HG02852 (cell line): ENCODE measurements at regions not wholly inside any gene's neighbourhood (a gene's known extent, or its start where the extent isn't known, plus 50 kb on each side); places are given as distances from the start of the nearest gene placed in this dataset.
A peak's percentile ranks its signal among the peaks of the same experiment; 100 is the strongest.
"Not testable (repeated sequence)": the region's sequence is repeated elsewhere in the genome, so short reads cannot be mapped to it uniquely, and the experiment has no call there.

Source experiments
- ATAC-seq: cut with Tn5 transposase; IDR thresholded peaks from one replicate; pipeline ENCODE4 v1.9.1; 2021; ENCODE audit warnings: mild to moderate bottlenecking, moderate library complexity; ENCODE audit not compliant: unreplicated experiment

DNA sequence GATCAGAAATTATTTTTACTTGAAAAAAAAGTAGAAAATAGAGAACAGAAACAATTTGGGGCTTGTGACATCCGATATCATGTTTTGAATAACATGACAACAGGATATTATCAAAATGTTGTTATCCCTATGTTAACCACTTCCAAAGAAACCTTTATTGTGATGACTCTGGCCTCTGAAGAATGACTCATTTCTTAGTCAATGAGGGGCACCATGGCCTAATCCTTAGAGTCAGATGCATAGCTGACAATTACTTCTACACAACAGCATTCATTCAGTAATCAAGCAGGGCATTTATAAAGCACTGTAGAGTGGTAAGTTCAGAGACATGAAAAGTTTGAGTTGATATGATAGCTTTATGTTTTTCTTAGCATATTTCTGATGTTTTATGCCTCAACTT is 703.0 kb downstream of the RNF144A start:
- ATAC-seq = no peak

GRCh38 chr2:7621018-7621814 is 704.0 kb downstream of the RNF144A start:
- no peak for ATAC-seq

GRCh38 chr2:7625392-7626138 is 708.4 kb downstream of the RNF144A start:
- no peak for ATAC-seq

GRCh38 chr2:7626139-7626537 is 708.9 kb downstream of the RNF144A start:
- no peak for ATAC-seq

GRCh38 chr2:7627583-7627982 is 710.4 kb downstream of the RNF144A start:
- no peak for ATAC-seq

DNA sequence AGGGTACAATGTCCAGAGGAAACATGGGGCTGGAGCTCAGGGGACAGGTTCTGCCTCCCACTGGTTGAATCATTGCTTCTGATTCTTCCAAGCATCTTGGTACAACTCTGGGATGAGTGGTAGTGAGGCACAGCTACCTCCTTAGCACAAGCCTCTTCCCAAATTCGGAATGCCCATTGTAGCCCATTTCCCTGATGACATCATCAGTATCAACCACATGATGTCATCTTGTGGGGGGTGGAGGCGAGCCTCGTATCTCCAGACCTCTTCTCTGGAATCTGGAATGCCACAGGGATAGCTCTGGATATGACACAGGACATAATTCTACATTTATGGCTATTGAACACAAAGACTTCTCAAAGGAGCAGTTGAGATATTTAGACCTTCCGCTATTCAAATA is 715.2 kb downstream of the RNF144A start:
- no peak for ATAC-seq

DNA sequence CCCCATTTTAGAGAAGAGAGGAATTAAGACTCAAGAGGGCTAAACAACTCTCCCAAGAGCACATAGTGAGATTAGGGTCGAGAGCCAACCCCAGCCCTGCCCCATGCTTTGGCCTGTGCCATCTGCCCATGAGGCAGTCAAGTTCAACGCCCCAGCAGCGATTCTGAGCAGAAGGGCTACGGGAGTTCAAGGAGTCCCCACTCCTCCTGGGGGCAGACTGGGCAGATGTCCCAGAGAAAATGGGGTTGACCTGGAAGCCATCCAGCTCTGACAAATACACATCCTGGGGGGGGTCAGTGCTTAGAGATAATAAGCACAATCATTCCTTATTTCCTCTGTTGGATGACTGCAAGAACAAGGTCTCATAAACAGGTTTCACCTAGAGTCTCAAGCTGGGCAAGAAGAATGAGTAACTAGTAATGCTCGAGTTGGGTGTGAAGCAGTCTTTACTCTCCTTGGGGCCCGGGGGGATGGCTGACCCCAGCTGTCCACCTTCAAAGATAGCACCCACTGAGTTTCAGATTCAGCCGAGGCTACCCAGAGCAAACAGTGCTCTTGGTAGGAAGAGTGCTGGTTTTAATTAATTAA is 716.4 kb downstream of the RNF144A start:
- ATAC-seq = no peak

GRCh38 chr2:7634409-7634808 is 717.2 kb downstream of the RNF144A start:
- no peak for ATAC-seq

- no peak for ATAC-seq
These were observed 722.3 kb downstream of the RNF144A start for GRCh38 chr2:7639476-7639875.

GRCh38 chr2:7641272-7641671 is 724.1 kb downstream of the RNF144A start:
- not testable (repeated sequence) for ATAC-seq

- ATAC-seq = no peak
These were observed 728.8 kb downstream of the RNF144A start for GRCh38 chr2:7646024-7646423.

- ATAC-seq = no peak
These were observed 729.4 kb downstream of the RNF144A start for GRCh38 chr2:7646661-7647060.

DNA sequence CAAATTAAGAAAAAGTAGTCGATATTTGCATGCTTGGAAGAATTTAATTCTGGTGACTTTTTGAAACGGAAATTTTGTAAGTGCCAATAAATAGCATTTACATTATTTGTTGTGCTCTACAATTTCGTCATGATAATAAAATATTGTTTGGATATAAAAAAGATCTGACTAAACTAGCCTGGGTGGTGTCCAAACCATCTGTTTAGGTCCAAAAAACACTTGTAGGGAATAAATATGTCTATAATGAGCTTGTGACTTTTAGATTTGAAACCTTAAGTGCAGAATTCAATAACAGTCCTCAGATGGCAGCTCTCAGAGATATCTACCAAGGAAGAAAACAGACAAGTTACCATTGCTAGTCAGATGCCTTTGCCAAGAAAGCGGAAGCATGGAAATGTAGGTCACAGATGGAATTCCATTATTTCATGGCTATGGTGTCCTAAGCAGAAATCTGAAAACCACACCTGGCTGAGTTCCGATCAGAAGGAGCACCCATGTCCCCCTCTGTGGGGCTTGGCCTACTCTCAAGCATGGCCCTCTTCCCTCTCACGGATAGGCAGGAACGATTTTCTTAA is 731.1 kb downstream of the RNF144A start:
- ATAC-seq = no peak

DNA sequence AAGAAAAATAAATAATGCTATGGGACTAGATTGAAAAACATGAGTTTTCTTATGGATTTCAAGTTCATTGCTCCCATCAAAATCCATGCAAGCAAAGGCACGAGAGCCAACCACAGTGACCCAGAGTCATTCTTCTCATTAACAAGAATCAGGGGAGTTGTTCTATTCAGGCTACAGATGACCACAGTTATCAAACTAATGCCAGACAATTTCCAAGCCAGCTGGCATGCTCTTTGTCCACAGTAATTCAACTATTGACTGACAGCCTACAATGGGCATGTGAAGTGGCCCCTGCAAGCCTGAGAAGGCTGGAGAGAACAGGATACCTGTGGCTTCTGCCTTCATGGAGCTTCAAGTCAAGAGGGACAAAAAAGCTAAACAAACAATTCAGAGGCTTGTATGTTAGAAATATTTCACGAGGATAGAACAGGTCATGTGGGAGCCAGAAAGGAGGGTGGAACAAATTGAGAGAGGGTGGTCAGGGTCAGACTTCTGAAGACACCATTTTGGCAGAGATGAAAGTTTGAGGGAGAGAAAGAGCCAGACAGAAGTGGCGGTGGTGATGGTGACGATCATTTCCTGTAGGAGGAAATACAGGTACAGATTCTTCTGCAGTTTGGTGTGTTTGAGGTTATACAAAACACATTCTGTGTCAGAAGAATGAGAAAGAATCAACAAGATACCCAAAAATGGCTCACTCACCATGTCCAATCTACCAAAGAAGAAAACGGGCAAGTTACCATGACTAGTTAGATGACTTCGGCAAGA is 732.4 kb downstream of the RNF144A start:
- no peak for ATAC-seq

DNA sequence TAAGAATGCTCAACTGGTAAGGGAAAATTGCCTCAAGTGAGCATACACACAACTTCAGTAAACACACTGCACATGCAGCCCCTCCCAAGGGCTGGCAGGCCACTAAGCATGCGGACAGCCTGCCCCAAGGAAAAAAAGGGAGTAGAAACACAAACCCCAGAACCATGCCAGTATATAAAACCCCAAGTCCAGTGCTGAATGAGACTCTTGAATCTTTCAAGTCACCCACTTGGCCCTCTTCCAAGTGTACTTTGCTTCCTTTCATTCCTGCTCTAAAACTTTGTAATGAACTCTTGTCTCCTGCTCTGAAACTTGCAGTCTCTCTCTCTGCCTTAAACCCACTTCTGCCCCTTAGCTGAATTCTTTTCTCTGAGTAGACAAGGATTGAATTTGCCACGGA is 736.4 kb downstream of the RNF144A start:
- ATAC-seq = no peak

DNA sequence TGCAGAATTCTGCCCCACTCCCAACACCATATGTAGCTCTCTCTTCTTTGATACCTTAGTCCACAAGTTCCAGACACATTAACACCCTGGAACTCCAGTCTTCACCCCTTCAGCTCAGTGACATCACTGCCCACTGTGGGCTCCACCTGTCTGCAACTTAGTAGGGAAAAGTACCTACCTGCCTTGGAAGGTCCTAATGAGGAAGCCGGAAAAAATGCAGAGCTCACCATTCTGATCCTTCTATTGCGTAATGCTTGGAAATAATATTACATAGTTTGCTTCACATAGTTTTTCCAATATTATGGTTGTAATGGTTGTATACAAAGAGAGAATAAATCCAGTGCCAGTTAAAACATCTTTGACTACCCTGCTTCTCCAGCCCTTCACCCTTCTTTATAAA is 738.4 kb downstream of the RNF144A start:
- ATAC-seq = no peak

DNA sequence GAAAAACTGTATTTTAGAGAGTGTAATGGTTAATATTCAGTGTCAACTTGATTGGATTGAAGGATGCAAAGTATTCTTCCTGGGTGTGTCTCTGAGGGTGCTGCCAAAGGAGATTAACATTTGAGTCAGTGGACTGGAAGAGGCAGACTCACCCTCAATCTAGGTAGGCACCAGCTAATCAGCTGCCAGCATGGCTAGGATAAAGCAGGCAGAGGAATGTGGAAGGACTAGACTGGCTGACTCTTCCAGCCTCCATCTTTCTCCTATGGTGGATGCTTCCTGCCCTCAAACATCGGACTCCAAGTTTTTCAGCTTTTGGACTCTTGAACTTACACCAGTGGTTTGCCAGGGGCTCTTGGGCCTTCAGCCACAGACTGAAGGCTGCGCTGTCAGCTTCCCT is 740.3 kb downstream of the RNF144A start:
- not testable (repeated sequence) for ATAC-seq

- no peak for ATAC-seq
These were observed 741.3 kb downstream of the RNF144A start for GRCh38 chr2:7658486-7658885.

GRCh38 chr2:7660816-7661215 is 743.6 kb downstream of the RNF144A start:
- no peak for ATAC-seq

DNA sequence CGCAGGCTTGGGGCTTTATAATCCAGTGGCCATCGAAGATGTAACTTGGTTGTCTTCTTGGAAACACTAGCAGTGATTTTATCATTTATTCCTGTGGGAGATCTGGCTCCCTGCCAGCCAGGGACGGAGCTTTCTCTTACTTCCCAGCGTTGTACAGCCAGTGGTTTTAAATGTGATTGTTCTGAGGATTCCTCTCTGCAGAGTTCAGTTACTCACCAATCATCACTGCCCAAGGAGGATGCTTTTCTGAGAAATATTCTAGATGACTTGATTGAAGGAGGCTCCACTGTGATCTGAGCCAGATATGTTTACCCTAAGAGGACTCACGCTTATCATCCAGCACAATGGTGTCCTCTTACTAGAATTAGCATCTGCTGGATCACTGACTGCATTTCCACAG is 744.3 kb downstream of the RNF144A start:
- no peak for ATAC-seq

GRCh38 chr2:7665880-7666279 is 748.7 kb downstream of the RNF144A start:
- ATAC-seq = peak; percentile 92
